IMR-90 (cell line): ENCODE measurements at regions not wholly inside any gene's neighbourhood (a gene's known extent, or its start where the extent isn't known, plus 50 kb on each side); places are given as distances from the start of the nearest gene placed in this dataset.

Experiments used
- BHLHE40 ChIP-seq: fragments of 150-350 bp; IDR thresholded peaks from 2 replicates; pipeline ENCODE4 v1.6.1; 2016; ENCODE audit warnings: mild to moderate bottlenecking, low read depth, low read length
- CEBPB ChIP-seq: IDR thresholded peaks from 2 replicates; pipeline ENCODE4 v1.6.1; 2012; ENCODE audit warnings: low read depth, low read length, improper control_type of control experiment
- CHD1 ChIP-seq: IDR thresholded peaks from 2 replicates; pipeline ENCODE4 v1.6.1; 2012; ENCODE audit warnings: low read depth, low read length, improper control_type of control experiment
- MAZ ChIP-seq: IDR thresholded peaks from 2 replicates; pipeline ENCODE4 v1.6.1; 2012; ENCODE audit warnings: low read depth, mild to moderate bottlenecking, low read length, improper control_type of control experiment, moderate library complexity, borderline replicate concordance
- MXI1 ChIP-seq: IDR thresholded peaks from 2 replicates; pipeline ENCODE4 v1.6.1; 2012; ENCODE audit warnings: low read depth, mild to moderate bottlenecking, low read length, moderate library complexity, borderline replicate concordance
- NFE2L2 ChIP-seq: fragments of 150-350 bp; IDR thresholded peaks from 2 replicates; pipeline ENCODE4 v1.6.1; 2016; ENCODE audit warnings: low read depth, mild to moderate bottlenecking, low read length
- POLR2A ChIP-seq: IDR thresholded peaks from 2 replicates; pipeline ENCODE4 v1.6.1; 2012; ENCODE audit warnings: mild to moderate bottlenecking, low read depth, low read length
- RAD21 ChIP-seq: IDR thresholded peaks from 2 replicates; pipeline ENCODE4 v1.6.1; 2012; ENCODE audit warnings: low read length, improper control_type of control experiment
- RCOR1 ChIP-seq: IDR thresholded peaks from 2 replicates; pipeline ENCODE4 v1.6.1; 2012; ENCODE audit warnings: mild to moderate bottlenecking, low read length, improper control_type of control experiment; ENCODE audit not compliant: insufficient replicate concordance
- RFX5 ChIP-seq: IDR thresholded peaks from 2 replicates; pipeline ENCODE4 v1.8.0; 2012; ENCODE audit warnings: low read depth, mild to moderate bottlenecking, low read length, moderate library complexity
- SMC3 ChIP-seq: fragments of 150-350 bp; IDR thresholded peaks from 2 replicates; pipeline ENCODE4 v1.6.1; 2016; ENCODE audit warnings: low read depth, mild to moderate bottlenecking, antibody characterized with exemption, low read length, moderate library complexity
- TF ChIP-seq, protein P1 (sequence below): conservative IDR thresholded peaks from 2 replicates; pipeline ENCODE4 v1.5.1; 2012; ENCODE audit warnings: mild to moderate bottlenecking, low read depth, low read length, improper control_type of control experiment
- TF ChIP-seq, protein P2 (sequence below): fragments of 150-350 bp; IDR thresholded peaks from 2 replicates; pipeline ENCODE4 v1.6.1; 2017; ENCODE audit warnings: mild to moderate bottlenecking, antibody characterized with exemption, low read length, low read depth
- TF ChIP-seq, protein P3 (sequence below): fragments of 150-350 bp; IDR thresholded peaks from 2 replicates; pipeline ENCODE4 v1.6.1; 2016; ENCODE audit warnings: low read depth, mild to moderate bottlenecking, low read length, moderate library complexity, borderline replicate concordance

DNA sequence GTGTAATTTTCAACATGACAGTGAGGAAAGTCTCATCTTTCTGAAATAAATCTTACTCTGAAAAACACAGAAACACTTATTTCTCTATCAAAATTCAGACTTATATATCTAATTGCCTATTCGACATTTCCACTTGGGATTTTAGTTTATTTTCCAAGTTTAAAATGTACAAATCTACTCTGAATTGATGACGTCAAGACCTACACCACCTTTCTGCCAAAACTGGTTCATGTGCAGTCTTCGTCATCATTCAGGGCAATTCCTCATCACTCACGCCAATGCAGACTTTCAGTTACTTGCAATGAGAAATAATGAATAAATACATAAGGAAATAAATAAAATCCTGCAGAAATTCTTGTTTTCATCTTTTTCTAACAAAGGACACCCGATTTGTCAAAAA, 843.8 kb downstream of the C12orf50 start:
- TF ChIP-seq, protein P1, sequence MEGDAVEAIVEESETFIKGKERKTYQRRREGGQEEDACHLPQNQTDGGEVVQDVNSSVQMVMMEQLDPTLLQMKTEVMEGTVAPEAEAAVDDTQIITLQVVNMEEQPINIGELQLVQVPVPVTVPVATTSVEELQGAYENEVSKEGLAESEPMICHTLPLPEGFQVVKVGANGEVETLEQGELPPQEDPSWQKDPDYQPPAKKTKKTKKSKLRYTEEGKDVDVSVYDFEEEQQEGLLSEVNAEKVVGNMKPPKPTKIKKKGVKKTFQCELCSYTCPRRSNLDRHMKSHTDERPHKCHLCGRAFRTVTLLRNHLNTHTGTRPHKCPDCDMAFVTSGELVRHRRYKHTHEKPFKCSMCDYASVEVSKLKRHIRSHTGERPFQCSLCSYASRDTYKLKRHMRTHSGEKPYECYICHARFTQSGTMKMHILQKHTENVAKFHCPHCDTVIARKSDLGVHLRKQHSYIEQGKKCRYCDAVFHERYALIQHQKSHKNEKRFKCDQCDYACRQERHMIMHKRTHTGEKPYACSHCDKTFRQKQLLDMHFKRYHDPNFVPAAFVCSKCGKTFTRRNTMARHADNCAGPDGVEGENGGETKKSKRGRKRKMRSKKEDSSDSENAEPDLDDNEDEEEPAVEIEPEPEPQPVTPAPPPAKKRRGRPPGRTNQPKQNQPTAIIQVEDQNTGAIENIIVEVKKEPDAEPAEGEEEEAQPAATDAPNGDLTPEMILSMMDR: no peak
- TF ChIP-seq MAZ (no peak), RAD21 (no peak), SMC3 (no peak), POLR2A (no peak), CEBPB (no peak), RFX5 (no peak), MXI1 (no peak), NFE2L2 (no peak), BHLHE40 (no peak), CHD1 (no peak), RCOR1 (no peak)
- TF ChIP-seq, protein P2, sequence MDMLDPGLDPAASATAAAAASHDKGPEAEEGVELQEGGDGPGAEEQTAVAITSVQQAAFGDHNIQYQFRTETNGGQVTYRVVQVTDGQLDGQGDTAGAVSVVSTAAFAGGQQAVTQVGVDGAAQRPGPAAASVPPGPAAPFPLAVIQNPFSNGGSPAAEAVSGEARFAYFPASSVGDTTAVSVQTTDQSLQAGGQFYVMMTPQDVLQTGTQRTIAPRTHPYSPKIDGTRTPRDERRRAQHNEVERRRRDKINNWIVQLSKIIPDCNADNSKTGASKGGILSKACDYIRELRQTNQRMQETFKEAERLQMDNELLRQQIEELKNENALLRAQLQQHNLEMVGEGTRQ: no peak
- TF ChIP-seq, protein P3, sequence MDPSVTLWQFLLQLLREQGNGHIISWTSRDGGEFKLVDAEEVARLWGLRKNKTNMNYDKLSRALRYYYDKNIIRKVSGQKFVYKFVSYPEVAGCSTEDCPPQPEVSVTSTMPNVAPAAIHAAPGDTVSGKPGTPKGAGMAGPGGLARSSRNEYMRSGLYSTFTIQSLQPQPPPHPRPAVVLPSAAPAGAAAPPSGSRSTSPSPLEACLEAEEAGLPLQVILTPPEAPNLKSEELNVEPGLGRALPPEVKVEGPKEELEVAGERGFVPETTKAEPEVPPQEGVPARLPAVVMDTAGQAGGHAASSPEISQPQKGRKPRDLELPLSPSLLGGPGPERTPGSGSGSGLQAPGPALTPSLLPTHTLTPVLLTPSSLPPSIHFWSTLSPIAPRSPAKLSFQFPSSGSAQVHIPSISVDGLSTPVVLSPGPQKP: no peak
